Brain microvascular endothelial cell (primary cell): ENCODE measurements at regions not wholly inside any gene's neighbourhood (a gene's known extent, or its start where the extent isn't known, plus 50 kb on each side); places are given as distances from the start of the nearest gene placed in this dataset.

ENCODE experiments used
- DNase-seq: peaks from one replicate; pipeline ENCODE4 v3.0.0-alpha.2; 2020
- H3K27ac ChIP-seq: fragments of 250-450 bp; sonication (Bioruptor Pico); 2 replicates; pipeline ENCODE4 v1.5.1; 2020; ENCODE audit warnings: mild to moderate bottlenecking, moderate library complexity
- H3K27me3 ChIP-seq: fragments of 250-450 bp; sonication (Bioruptor Pico); replicated peaks from 2 replicates; pipeline ENCODE4 v1.5.1; 2020; ENCODE audit warnings: mild to moderate bottlenecking
- H3K36me3 ChIP-seq: fragments of 250-450 bp; sonication (Bioruptor Pico); replicated peaks from 2 replicates; pipeline ENCODE4 v1.5.1; 2020; ENCODE audit warnings: mild to moderate bottlenecking
- H3K4me3 ChIP-seq: 2 replicates; pipeline ENCODE4 v1.5.1; 2011; ENCODE audit warnings: low read depth, mild to moderate bottlenecking, control low read depth, low read length, moderate library complexity
- CTCF ChIP-seq: IDR thresholded peaks from 2 replicates; pipeline ENCODE4 v1.5.1; 2011; ENCODE audit warnings: low read depth, mild to moderate bottlenecking, moderate library complexity, low read length, control low read depth, inconsistent platforms; ENCODE audit errors: missing control alignments
- in situ Hi-C: cut with HindIII; loops from 2 replicates; pipeline ENCODE4 v1.10.0; 2017; ENCODE audit warnings: low sequenced_read_pairs, low pct_ligation_motif_present

- H3K4me3 ChIP-seq, result no peak overlapping the region
- in situ Hi-C loops, result no loop called here
- DNase-seq, result no peak
- no peaks in the 10 kb centered on the region for H3K36me3 ChIP-seq
- H3K27me3 ChIP-seq, result no peaks in the 10 kb centered on the region
- H3K27ac ChIP-seq, result no peak overlapping the region
- TF ChIP-seq CTCF, result no peak
Observed at GRCh38 chr10:36182179-36182566, 540.1 kb upstream of the FZD8 start.

- H3K27me3 ChIP-seq, result no peaks in the 10 kb centered on the region
- no peak overlapping the region for H3K27ac ChIP-seq
- in situ Hi-C loops, result no loop called here
- no peak for TF ChIP-seq CTCF
- no peaks in the 10 kb centered on the region for H3K36me3 ChIP-seq
- H3K4me3 ChIP-seq, result no peak overlapping the region
- DNase-seq, result no peak
Observed at GRCh38 chr10:36181426-36182178, 539.5 kb upstream of the FZD8 start.

- in situ Hi-C loops, result no loop called here
- Histone ChIP-seq H3K27me3 (no peaks in the 10 kb centered on the region), H3K27ac (no peak overlapping the region), H3K4me3 (no peak overlapping the region), H3K36me3 (no peaks in the 10 kb centered on the region)
- TF ChIP-seq CTCF, result no peak
- DNase-seq, result no peak
Observed at GRCh38 chr10:36178616-36179015, 536.5 kb upstream of the FZD8 start.

- H3K27me3 ChIP-seq, result no peaks in the 10 kb centered on the region
- H3K27ac ChIP-seq, result no peak overlapping the region
- no peak for TF ChIP-seq CTCF
- no peak overlapping the region for H3K4me3 ChIP-seq
- no peak for DNase-seq
- H3K36me3 ChIP-seq, result no peaks in the 10 kb centered on the region
- in situ Hi-C loops, result no loop called here
Observed at GRCh38 chr10:36177071-36177470, 535.0 kb upstream of the FZD8 start.

GRCh38 chr10:36175954-36176353 is 533.9 kb upstream of the FZD8 start:
- no peaks in the 10 kb centered on the region for H3K36me3 ChIP-seq
- H3K27me3 ChIP-seq, result no peaks in the 10 kb centered on the region
- H3K4me3 ChIP-seq, result no peak overlapping the region
- in situ Hi-C loops, result no loop called here
- TF ChIP-seq CTCF, result no peak
- DNase-seq, result no peak
- H3K27ac ChIP-seq, result no peak overlapping the region

- Histone ChIP-seq H3K27ac (peak overlapping the region; percentile 95), H3K36me3 (no peaks in the 10 kb centered on the region)
- in situ Hi-C loops, result no loop called here
Observed at GRCh38 chr10:36173364-36173763, 531.3 kb upstream of the FZD8 start.

More at GRCh38 chr10:36173364-36173763, 531.3 kb upstream of the FZD8 start:
- DNase-seq, result peak; percentile 22
- no peak for TF ChIP-seq CTCF
- Histone ChIP-seq H3K27me3 (no peaks in the 10 kb centered on the region), H3K4me3 (no peak overlapping the region)
